Raji (cell line): ENCODE measurements at regions not wholly inside any gene's neighbourhood (a gene's known extent, or its start where the extent isn't known, plus 50 kb on each side); places are given as distances from the start of the nearest gene placed in this dataset.

Experiments
- POLR2A ChIP-seq: IDR thresholded peaks from 2 replicates; pipeline ENCODE4 v1.6.1; 2011; ENCODE audit warnings: low read depth, low read length, control low read depth; ENCODE audit not compliant: insufficient read depth

GRCh38 chr6:21352131-21352530 is 241.4 kb upstream of the SOX4 start:
- no peak for TF ChIP-seq POLR2A

GRCh38 chr6:21354805-21355238 is 238.7 kb upstream of the SOX4 start:
- TF ChIP-seq POLR2A = no peak

- TF ChIP-seq POLR2A = no peak
Measured at GRCh38 chr6:21355638-21356037, 237.9 kb upstream of the SOX4 start.

GRCh38 chr6:21357262-21357661 is 236.3 kb upstream of the SOX4 start:
- no peak for TF ChIP-seq POLR2A

- no peak for TF ChIP-seq POLR2A
Measured at GRCh38 chr6:21359926-21360325, 233.6 kb upstream of the SOX4 start.

GRCh38 chr6:21360336-21360735 is 233.2 kb upstream of the SOX4 start:
- no peak for TF ChIP-seq POLR2A

GRCh38 chr6:21367148-21367547 is 226.4 kb upstream of the SOX4 start:
- no peak for TF ChIP-seq POLR2A

- no peak for TF ChIP-seq POLR2A
Measured at GRCh38 chr6:21367649-21368154, 225.8 kb upstream of the SOX4 start.

GRCh38 chr6:21371061-21371460 is 222.5 kb upstream of the SOX4 start:
- no peak for TF ChIP-seq POLR2A

GRCh38 chr6:21371676-21372171 is 221.8 kb upstream of the SOX4 start:
- TF ChIP-seq POLR2A = no peak

- no peak for TF ChIP-seq POLR2A
Measured at GRCh38 chr6:21375151-21376116, 218.1 kb upstream of the SOX4 start.

- no peak for TF ChIP-seq POLR2A
Measured at GRCh38 chr6:21377356-21377755, 216.2 kb upstream of the SOX4 start.

- no peak for TF ChIP-seq POLR2A
Measured at GRCh38 chr6:21381331-21381963, 212.1 kb upstream of the SOX4 start.

- TF ChIP-seq POLR2A = no peak
Measured at GRCh38 chr6:21382821-21383449, 210.6 kb upstream of the SOX4 start.

- TF ChIP-seq POLR2A = no peak
Measured at GRCh38 chr6:21383450-21384085, 210.0 kb upstream of the SOX4 start.
